ENCODE measurements at regions not wholly inside any gene's neighbourhood (a gene's known extent, or its start where the extent isn't known, plus 50 kb on each side); places are given as distances from the start of the nearest gene placed in this dataset.
"Not testable (repeated sequence)": the region's sequence is repeated elsewhere in the genome, so short reads cannot be mapped to it uniquely, and the experiment has no call there.

DNA sequence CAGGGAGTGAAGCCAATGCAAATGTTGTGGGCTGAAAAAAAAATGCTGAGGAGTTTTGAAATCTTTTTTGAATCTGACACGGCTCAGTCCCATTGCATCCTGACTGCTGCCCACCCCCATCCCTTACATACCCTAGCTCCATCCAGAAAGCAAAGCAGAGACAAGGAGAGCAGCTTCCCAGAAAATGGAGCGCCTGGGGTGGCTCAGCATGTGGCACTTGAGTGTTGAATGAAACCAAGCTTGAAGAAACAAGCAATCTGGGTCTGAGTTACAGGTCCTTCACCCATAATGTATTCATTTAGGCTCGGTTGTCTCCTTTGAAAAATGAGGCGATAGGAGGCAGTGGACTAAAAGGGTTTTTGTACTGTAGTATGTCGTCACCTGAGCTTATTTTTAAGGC is 244.2 kb upstream of the ACVR2A start:
- DNase-seq: no peak

GRCh38 chr2:147600223-147600622 is 244.6 kb upstream of the ACVR2A start:
- no peak for DNase-seq

- no peak for DNase-seq
Observed at GRCh38 chr2:147595200-147595599, 249.6 kb upstream of the ACVR2A start.

GRCh38 chr2:147594038-147594437 is 250.8 kb upstream of the ACVR2A start:
- peak; percentile 67 to 92 for DNase-seq

GRCh38 chr2:147592784-147593183 is 252.0 kb upstream of the ACVR2A start:
- not testable (repeated sequence) for DNase-seq

- DNase-seq: no peak
Observed at GRCh38 chr2:147589127-147589526, 255.7 kb upstream of the ACVR2A start.

DNA sequence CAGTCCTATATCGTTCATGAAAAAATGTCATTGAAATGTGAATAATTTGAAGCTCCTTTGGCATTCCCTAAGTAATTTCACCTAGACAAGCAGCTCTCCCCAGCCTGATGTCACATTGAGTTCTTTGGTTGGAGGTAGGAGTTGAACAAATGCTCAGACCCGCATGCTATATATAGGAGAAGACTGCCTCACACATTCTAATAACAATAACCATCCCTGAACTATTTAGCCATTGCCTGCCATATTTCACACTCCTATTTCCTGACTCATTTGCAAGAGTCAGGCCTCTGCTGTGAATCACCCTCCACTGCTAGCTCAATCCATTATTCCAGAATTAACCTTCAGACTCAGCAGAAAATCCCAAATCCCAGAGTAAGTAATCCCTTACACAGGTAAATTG is 256.6 kb upstream of the ACVR2A start:
- no peak for DNase-seq

DNA sequence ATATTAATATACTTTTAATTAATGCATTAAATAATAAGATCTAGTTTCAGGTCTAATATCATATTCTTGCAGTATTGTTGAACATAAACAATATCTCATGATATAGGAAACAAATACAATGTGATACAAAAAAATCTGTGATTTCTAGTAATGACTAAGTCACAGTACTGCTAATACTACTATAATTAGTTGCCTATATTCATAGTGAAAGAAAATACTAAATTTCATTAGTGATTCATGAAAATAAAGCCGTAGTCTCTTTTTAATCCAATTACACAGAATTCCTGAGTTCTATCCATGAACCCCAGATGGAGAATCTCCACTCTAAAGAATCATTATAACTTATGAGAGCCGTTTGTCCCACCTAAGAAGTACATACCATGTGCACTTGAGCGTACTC is 266.3 kb upstream of the ACVR2A start:
- peak; percentile 37 to 70 for DNase-seq

- DNase-seq: no peak
Observed at GRCh38 chr2:147577998-147578380, 266.8 kb upstream of the ACVR2A start.

- DNase-seq: no peak
Observed at GRCh38 chr2:147577323-147577997, 267.4 kb upstream of the ACVR2A start.

DNA sequence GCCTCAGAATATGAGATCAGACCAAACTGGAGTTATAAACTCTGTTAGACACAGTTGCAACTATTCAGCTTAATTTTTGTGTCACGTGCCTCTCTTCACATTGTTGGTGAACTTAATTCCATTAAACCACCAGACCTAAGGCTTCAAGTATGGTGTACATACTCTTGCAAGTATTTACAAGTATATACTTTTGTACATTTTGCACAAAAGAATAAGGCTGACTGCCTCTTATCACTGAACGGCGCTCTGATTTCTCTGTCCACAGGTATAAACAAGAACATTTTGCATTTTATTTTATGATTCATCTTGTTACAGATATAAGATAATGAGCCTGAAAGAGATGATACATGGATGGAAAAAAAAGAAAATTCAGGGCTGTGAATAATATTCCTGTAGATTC is 269.7 kb upstream of the ACVR2A start:
- DNase-seq: no peak

DNA sequence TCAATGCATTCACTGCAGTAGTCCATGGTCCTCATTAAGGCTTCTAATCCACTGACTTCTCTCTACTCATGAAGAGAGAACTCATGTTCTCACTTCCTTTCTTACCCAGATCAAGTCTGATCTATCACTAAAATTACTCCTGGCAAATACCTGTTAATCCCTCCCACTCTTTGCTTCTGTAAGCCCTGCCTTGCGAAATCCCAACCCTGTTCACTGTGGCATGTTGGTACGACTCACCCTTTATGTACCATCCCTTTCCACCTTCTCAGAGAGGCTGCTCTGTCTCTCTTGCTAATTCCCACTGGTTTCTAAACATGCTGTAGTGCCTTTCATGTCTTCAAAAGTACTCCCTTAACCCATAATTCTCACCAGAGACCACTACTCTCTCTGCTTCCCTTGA is 272.2 kb upstream of the ACVR2A start:
- DNase-seq: no peak

GRCh38 chr2:147569426-147569825 is 275.4 kb upstream of the ACVR2A start:
- no peak for DNase-seq

GRCh38 chr2:147568109-147568508 is 276.7 kb upstream of the ACVR2A start:
- no peak for DNase-seq

DNA sequence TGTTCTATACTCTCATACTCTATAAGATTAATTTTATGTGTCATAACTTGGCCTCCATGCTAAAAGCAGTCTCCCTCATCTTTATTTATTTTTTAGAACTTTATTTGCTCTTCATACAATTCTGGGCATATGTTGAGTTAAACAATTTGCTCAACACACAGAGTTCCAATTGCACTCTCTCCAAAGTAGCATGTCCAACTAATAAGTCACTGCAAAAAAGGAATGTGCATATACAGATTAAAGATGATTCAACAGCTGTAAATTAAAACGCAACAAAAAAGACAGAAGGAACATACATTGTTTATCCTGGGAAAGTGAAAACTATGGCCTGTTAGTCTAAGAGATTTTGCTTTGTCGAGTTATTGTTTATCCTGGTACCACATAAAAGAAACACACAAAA is 277.7 kb upstream of the ACVR2A start:
- no peak for DNase-seq

DNA sequence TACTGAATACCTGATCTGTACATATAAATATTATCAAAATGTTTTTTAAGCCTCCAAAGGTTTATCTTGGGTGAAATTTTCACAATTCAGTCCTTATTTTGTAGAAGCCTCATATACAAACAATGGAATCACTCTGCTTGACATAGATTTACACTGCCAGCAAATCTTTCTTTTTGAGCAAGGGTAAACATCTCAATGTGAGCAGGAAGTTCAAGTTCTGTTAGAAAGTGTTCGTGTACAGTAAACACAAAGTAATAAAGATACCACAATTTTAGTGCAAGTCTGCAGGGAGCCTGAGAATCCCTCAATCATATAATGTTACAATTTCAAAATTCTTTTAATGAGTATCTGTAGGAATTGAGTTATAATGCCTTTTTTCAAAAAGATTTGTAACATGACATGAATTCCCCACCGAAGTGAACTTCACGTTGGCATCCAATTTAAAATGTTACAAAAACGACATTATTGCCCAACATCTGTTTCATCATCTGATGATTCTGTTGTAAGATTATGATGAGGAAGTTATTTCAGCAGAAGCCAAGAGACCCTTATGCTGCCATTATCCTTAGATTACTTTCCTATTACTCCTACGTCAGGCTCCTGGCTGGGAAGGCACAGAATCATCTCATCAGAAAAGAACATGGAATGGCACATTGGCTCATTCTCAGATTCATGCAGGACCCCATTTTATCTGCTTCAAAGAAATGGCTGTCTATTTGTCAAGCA is 283.9 kb upstream of the ACVR2A start:
- peak; percentile 18 to 47 for DNase-seq

- DNase-seq: no peak
Observed at GRCh38 chr2:147559070-147559725, 285.6 kb upstream of the ACVR2A start.

DNA sequence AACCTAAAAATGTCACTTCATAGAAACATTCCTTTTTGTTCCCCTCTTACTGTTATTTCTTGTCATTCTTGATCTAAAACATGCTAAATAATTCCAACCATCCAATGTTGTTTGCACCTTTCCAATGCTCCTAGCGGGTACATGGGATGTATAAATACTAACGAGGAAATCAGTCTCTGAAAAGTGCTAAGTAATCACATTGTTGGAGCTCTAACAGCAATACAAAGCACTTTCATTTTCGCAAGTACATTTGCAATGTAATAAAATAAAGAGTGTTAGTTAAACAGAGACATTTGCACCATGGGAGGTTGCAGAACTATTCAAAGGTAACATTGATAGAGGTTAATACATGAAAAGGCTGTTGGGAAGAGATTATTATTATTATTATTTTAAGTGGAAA is 286.2 kb upstream of the ACVR2A start:
- no peak for DNase-seq

DNA sequence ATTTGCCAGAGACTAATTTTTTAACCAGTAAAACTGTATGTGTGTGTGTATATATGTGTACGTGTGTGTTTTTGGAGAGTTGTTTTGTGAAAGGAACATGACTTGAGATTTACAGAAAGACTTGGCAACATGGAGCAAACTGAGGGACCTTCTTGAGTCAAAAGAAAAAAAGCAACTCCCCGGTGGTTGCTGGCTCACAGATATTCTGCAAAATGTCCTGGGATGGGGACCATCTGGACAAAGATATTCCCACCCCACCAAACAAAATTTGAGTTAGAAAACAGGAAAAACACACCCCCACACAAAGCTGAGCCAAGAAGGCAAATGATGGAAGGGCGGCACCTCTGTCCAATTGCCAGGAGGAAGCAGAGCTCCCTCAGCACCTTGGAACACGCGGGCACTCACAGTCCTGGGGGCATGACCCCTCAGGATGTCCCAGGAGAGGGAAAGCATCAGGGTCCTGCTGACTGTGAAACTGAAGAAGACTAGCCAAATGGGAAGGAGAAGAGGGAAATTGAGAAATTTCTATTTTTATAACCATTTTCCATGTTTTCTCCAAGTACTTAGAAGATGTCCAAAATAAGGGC is 290.2 kb upstream of the ACVR2A start:
- no peak for DNase-seq

DNA sequence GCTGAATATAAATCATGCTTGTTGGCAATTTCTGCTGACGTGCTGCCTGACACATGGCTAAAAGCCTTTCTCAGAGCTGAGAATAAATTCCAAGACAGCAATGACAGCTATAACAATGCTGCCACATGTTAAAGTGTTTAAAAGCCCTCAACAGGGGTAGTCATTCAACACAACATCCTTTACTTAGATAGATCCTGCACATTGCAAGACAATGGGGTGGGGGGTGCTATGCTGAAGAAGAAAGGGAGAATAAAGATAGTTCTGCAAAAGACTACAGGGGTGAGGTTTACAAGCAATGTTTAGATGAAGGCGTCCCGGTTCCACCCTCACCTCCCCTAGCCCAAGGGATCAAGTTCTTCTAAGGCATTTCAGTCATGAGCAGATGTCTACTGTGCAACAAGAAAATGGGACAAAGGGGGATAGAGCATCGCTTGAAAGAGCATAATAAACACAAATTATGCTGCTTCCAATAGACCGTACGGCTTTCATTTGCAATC is 291.0 kb upstream of the ACVR2A start:
- no peak for DNase-seq

- no peak for DNase-seq
Observed at GRCh38 chr2:147550995-147551731, 293.7 kb upstream of the ACVR2A start.

DNA sequence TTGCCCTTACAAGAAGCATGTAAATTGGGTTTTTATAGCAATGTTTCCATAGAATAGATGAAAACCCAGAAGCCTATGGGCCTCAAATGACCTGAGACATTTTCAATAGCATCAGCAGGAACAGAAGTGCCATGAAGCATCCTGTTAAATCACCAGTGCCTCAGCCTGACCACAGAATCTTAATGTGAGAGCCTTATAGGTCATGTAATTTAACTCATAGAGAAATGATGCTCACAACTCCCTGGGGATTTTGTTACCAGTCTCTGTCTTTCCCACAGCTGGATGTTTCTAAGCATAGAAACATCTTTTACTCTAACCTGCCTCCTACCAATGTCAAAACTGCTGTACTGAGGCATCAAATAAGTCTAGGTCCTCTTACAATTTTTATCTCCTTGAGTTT is 295.8 kb upstream of the ACVR2A start:
- DNase-seq: no peak

- no peak for DNase-seq
Observed at GRCh38 chr2:147548451-147548850, 296.4 kb upstream of the ACVR2A start.
